ENCODE measurements at regions not wholly inside any gene's neighbourhood (a gene's known extent, or its start where the extent isn't known, plus 50 kb on each side); places are given as distances from the start of the nearest gene placed in this dataset.
A peak's percentile ranks its signal among the peaks of the same experiment; 100 is the strongest.

- Histone ChIP-seq H3K27ac (no peak overlapping the region), H3K27me3 (no peaks in the 10 kb centered on the region), H3K9me3 (no peaks in the 10 kb centered on the region), H3K4me3 (no peak overlapping the region), H3K4me1 (no peaks in the 10 kb centered on the region), H3K36me3 (no peaks in the 10 kb centered on the region)
- TF ChIP-seq, protein P1, sequence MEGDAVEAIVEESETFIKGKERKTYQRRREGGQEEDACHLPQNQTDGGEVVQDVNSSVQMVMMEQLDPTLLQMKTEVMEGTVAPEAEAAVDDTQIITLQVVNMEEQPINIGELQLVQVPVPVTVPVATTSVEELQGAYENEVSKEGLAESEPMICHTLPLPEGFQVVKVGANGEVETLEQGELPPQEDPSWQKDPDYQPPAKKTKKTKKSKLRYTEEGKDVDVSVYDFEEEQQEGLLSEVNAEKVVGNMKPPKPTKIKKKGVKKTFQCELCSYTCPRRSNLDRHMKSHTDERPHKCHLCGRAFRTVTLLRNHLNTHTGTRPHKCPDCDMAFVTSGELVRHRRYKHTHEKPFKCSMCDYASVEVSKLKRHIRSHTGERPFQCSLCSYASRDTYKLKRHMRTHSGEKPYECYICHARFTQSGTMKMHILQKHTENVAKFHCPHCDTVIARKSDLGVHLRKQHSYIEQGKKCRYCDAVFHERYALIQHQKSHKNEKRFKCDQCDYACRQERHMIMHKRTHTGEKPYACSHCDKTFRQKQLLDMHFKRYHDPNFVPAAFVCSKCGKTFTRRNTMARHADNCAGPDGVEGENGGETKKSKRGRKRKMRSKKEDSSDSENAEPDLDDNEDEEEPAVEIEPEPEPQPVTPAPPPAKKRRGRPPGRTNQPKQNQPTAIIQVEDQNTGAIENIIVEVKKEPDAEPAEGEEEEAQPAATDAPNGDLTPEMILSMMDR (IDR thresholded peaks at IDR 0.05) = no peak
- no peak for TF ChIP-seq POLR2A (IDR thresholded peaks at IDR 0.05)
- peak in 1 of 2 donors; percentile 31 for DNase-seq
- intact Hi-C loops (cut with DNase I; ENCODE audit: low total_unique reads) = no loop called here
Observed at GRCh38 chr9:115590011-115590410, 472.1 kb upstream of the TNC start.

GRCh38 chr9:115591584-115591984 is 473.6 kb upstream of the TNC start:
- H3K9me3 ChIP-seq = no peaks in the 10 kb centered on the region
- peak; percentile 63 to 82 for DNase-seq
- no peaks in the 10 kb centered on the region for H3K4me1 ChIP-seq
- intact Hi-C loops (cut with DNase I; ENCODE audit: low total_unique reads) = no loop called here
- no peaks in the 10 kb centered on the region for H3K36me3 ChIP-seq
- H3K27ac ChIP-seq = peak overlapping the region; percentile 67 to 70
- TF ChIP-seq, protein P1 (IDR thresholded peaks at IDR 0.05) = peak; percentile 75 to 84 (median 78)
- TF ChIP-seq POLR2A (IDR thresholded peaks at IDR 0.05) = no peak
- no peaks in the 10 kb centered on the region for H3K27me3 ChIP-seq
- H3K4me3 ChIP-seq = no peak overlapping the region

GRCh38 chr9:115593587-115594091 is 475.7 kb upstream of the TNC start:
- peak in 1 of 2 donors; percentile 22 for DNase-seq
- intact Hi-C loops (cut with DNase I; ENCODE audit: low total_unique reads) = no loop called here
- Histone ChIP-seq H3K4me1 (no peaks in the 10 kb centered on the region), H3K9me3 (no peaks in the 10 kb centered on the region), H3K4me3 (no peak overlapping the region), H3K36me3 (no peaks in the 10 kb centered on the region), H3K27ac (peak overlapping the region; percentile 21 to 58), H3K27me3 (no peaks in the 10 kb centered on the region)
- TF ChIP-seq POLR2A (IDR thresholded peaks at IDR 0.05) = no peak
- TF ChIP-seq, protein P1 (IDR thresholded peaks at IDR 0.05) = peak; percentile 72 to 82 (median 74)

- TF ChIP-seq, protein P1 (IDR thresholded peaks at IDR 0.05) = no peak
- TF ChIP-seq POLR2A (IDR thresholded peaks at IDR 0.05) = no peak
- H3K27me3 ChIP-seq = no peaks in the 10 kb centered on the region
- intact Hi-C loops (cut with DNase I; ENCODE audit: low total_unique reads) = no loop called here
- no peaks in the 10 kb centered on the region for H3K36me3 ChIP-seq
- H3K4me1 ChIP-seq = no peaks in the 10 kb centered on the region
- H3K4me3 ChIP-seq = no peak overlapping the region
- no peaks in the 10 kb centered on the region for H3K9me3 ChIP-seq
- DNase-seq = no peak
- no peak overlapping the region for H3K27ac ChIP-seq
Observed at GRCh38 chr9:115594557-115594956, 476.6 kb upstream of the TNC start.

- no peaks in the 10 kb centered on the region for H3K27me3 ChIP-seq
- H3K4me3 ChIP-seq = no peak overlapping the region
- intact Hi-C loops (cut with DNase I; ENCODE audit: low total_unique reads) = no loop called here
- DNase-seq = no peak
- H3K36me3 ChIP-seq = no peaks in the 10 kb centered on the region
- no peaks in the 10 kb centered on the region for H3K4me1 ChIP-seq
- H3K9me3 ChIP-seq = no peaks in the 10 kb centered on the region
- TF ChIP-seq, protein P1 (IDR thresholded peaks at IDR 0.05) = no peak
- no peak for TF ChIP-seq POLR2A (IDR thresholded peaks at IDR 0.05)
- peak overlapping the region in 1 of 2 donors; percentile 38 for H3K27ac ChIP-seq
Observed at GRCh38 chr9:115596021-115596745, 478.2 kb upstream of the TNC start.
